MCF 10A (cell line): ENCODE measurements at regions not wholly inside any gene's neighbourhood (a gene's known extent, or its start where the extent isn't known, plus 50 kb on each side); places are given as distances from the start of the nearest gene placed in this dataset.

Experiments used
- BruUV-seq: library from RNA; stranded (reverse); fragments of 400-500 nt; replicated peaks from 2 replicates; lab custom pipeline; 2021; lab: Mats Ljungman, UMichigan
- CTCF ChIA-PET: fragments of 300-600 bp; sonication (Branson Sonifier 250); formaldehyde crosslinking; extraction: SDS; loops from one replicate; lab custom pipeline; 2021; ENCODE audit warnings: antibody characterized with exemption, inconsistent platforms; lab: Yijun Ruan, JAX
- POLR2A ChIA-PET: fragments of 300-600, 350-650 bp; sonication (Branson Sonifier 250); formaldehyde crosslinking; extraction: SDS; loops from one replicate; lab custom pipeline; 2020; ENCODE audit warnings: antibody characterized with exemption, inconsistent platforms; lab: Yijun Ruan, JAX
- DNase-seq: peaks from one replicate; pipeline ENCODE4 v3.0.0-alpha.2; 2018; ENCODE audit not compliant: unreplicated experiment
- H3K27ac Mint-ChIP-seq: one replicate; pipeline ENCODE4 v1.8.0; 2022; ENCODE audit warnings: mild to moderate bottlenecking, low read depth, mixed read lengths; ENCODE audit not compliant: unreplicated experiment
- H3K27me3 Mint-ChIP-seq: one replicate; pipeline ENCODE4 v1.8.0; 2022; ENCODE audit warnings: mixed read lengths; ENCODE audit not compliant: insufficient read depth, unreplicated experiment
- H3K36me3 Mint-ChIP-seq: one replicate; pipeline ENCODE4 v1.8.0; 2022; ENCODE audit warnings: mild to moderate bottlenecking, moderate library complexity, mixed read lengths; ENCODE audit not compliant: insufficient read depth, unreplicated experiment
- H3K4me1 Mint-ChIP-seq: one replicate; pipeline ENCODE4 v1.8.0; 2022; ENCODE audit warnings: mixed read lengths; ENCODE audit not compliant: insufficient read depth, unreplicated experiment
- H3K4me3 Mint-ChIP-seq: one replicate; pipeline ENCODE4 v1.8.0; 2022; ENCODE audit warnings: mild to moderate bottlenecking, moderate library complexity, mixed read lengths; ENCODE audit not compliant: unreplicated experiment
- H3K9me3 Mint-ChIP-seq: one replicate; pipeline ENCODE4 v1.8.0; 2022; ENCODE audit warnings: mixed read lengths; ENCODE audit not compliant: unreplicated experiment
- CTCF ChIP-seq: fragments of 200-600 bp; IDR thresholded peaks from one replicate; pipeline ENCODE4 v1.8.0; 2022; ENCODE audit warnings: antibody characterized with exemption, mild to moderate bottlenecking; ENCODE audit not compliant: unreplicated experiment
- intact Hi-C: fragments of 100-400 bp; cut with micrococcal nuclease; formaldehyde crosslinking; loops from 2 replicates; pipeline ENCODE4 v1.14.1; 2022

DNA sequence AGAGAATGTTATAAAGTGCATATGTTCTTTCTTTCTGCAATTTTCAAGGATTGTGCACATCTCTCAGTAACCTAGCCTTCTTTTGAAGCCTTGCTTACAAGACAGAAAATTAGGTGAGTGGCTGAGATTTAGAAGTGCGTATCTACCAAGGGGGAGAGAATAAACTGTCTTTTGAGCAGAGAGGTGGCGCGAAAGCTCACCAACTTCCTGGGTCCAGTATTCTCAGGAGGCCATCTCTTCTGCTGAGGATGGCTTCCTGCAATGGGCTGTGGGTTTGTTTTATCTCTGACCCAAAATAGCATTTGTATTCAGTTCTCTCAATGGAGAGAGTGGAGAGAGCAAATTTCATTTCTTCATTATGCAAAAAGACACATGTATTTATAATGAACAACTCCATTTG is 75.4 kb upstream of the RPS23 start:
- CTCF ChIA-PET, result interaction anchor here (0.6 to 6.0 kb wide), 6 partner anchors 8 to 1209 kb away, joined by 3 to 45 read pairs (median 4); no protein-coding TSS in a partner anchor
- BruUV-seq, result no TSS peak
- no peak overlapping the region for H3K4me3 Mint-ChIP-seq

DNA sequence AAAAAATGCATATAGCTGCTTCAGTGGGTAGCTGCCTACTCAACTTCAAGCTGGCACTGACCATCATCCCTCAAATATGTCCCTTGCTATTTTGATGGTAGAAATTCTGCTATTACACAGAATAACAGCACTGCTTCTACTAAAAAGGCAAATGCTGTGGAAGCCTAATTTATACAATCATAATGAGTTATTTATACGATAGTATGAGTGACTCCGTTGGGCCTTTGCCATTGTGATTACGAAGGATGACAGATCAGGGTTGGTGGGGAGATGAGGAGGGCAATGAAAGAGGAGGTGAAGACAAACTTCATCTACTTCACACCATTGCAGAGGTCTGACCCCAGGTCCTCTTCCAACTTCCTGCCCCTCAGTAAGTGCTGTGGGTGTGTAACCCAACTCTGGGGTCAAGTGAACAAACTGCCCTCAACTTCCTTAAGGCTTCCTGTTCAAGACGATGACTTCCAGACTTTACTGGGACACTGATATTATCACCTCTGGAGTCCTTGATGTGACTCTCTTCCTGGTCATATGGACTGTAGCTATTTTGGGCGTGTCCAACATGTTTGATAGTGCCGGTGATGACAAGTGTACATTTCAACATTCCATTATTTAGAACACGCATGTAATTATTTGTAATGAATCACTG is 74.1 kb upstream of the RPS23 start:
- no peak for TF ChIP-seq CTCF
- H3K27ac Mint-ChIP-seq, result peak overlapping the region; percentile 68
- no peak overlapping the region for H3K4me3 Mint-ChIP-seq
- DNase-seq, result no peak
- no peaks in the 10 kb centered on the region for H3K27me3 Mint-ChIP-seq
- no TSS peak for BruUV-seq
- ChIA-PET CTCF (interaction anchor here (0.6 to 6.0 kb wide), 21 partner anchors 8 to 1668 kb away, joined by 3 to 45 read pairs (median 4); partner anchors contain the start of gene VCAN), POLR2A (interaction anchor here (0.8 to 1.7 kb wide), 2 partner anchors 17 to 1120 kb away, joined by 3 read pairs; partner anchors contain the start of gene VCAN)
- H3K36me3 Mint-ChIP-seq, result no peaks in the 10 kb centered on the region
- H3K9me3 Mint-ChIP-seq, result no peaks in the 10 kb centered on the region
- H3K4me1 Mint-ChIP-seq, result peaks cover 43% of the 10 kb centered on the region
- intact Hi-C loops, result loop anchor here (1.0 to 10.0 kb wide), 8 partner anchors 69 to 1360 kb away; partner anchors contain the start of genes TMEM167A and XRCC4

More for the DNA sequence above, 75.4 kb upstream of the RPS23 start:
- peaks cover 53% of the 10 kb centered on the region for H3K4me1 Mint-ChIP-seq
- no peaks in the 10 kb centered on the region for H3K27me3 Mint-ChIP-seq
- no peak overlapping the region for H3K27ac Mint-ChIP-seq
- no peak for TF ChIP-seq CTCF
- POLR2A ChIA-PET, result interaction anchor here (1.7 kb wide), 1 partner anchor 1118 kb away, joined by 3 read pairs; the partner anchor contains the start of gene VCAN
- H3K36me3 Mint-ChIP-seq, result no peaks in the 10 kb centered on the region
- no peak for DNase-seq
- intact Hi-C loops, result loop anchor here (2.0 to 10.0 kb wide), 4 partner anchors 141 to 1359 kb away; partner anchors contain the start of genes TMEM167A and XRCC4
- H3K9me3 Mint-ChIP-seq, result no peaks in the 10 kb centered on the region

DNA sequence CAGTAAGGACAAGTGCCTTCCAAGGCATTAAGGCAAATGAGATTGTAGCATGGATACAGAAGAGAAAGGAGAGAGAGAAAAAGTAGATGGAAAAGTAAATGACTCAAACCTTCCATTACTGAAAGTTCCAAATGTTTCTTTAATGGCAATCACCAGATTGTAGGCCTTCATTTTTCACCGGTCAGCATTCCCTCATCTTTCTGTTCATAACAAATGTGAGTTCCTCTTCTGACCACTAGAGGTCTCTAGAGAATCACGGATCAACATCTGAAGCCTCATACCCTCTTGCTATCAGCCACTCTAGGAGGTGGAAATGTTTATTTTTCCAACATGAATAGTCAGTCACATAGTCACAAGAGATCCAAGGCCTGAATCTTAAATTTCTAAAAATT is 73.6 kb upstream of the RPS23 start:
- H3K4me1 Mint-ChIP-seq, result peaks cover 38% of the 10 kb centered on the region
- intact Hi-C loops, result loop anchor here (1.0 to 10.0 kb wide), 8 partner anchors 70 to 1361 kb away; partner anchors contain the start of genes TMEM167A and XRCC4
- H3K36me3 Mint-ChIP-seq, result no peaks in the 10 kb centered on the region
- CTCF ChIA-PET, result interaction anchor here (0.6 to 6.0 kb wide), 16 partner anchors 10 to 1667 kb away, joined by 3 to 45 read pairs (median 4); partner anchors contain the start of gene VCAN
- no peaks in the 10 kb centered on the region for H3K9me3 Mint-ChIP-seq
- H3K4me3 Mint-ChIP-seq, result no peak overlapping the region
- peak overlapping the region; percentile 68 for H3K27ac Mint-ChIP-seq
- H3K27me3 Mint-ChIP-seq, result no peaks in the 10 kb centered on the region
- BruUV-seq, result no TSS peak
- DNase-seq, result peak; percentile 83
- peak; percentile 46 for TF ChIP-seq CTCF
- POLR2A ChIA-PET, result interaction anchor here (0.8 to 1.7 kb wide), 2 partner anchors 17 to 1120 kb away, joined by 3 read pairs; partner anchors contain the start of gene VCAN

- no TSS peak for BruUV-seq
- H3K36me3 Mint-ChIP-seq, result no peaks in the 10 kb centered on the region
- POLR2A ChIA-PET, result interaction anchor here (0.5 to 0.8 kb wide), 2 partner anchors 16 to 728 kb away, joined by 3 read pairs; no protein-coding TSS in a partner anchor
- intact Hi-C loops, result loop anchor here (5.0 to 10.0 kb wide), 3 partner anchors 441 to 1361 kb away; partner anchors contain the start of genes TMEM167A and XRCC4
- no peaks in the 10 kb centered on the region for H3K27me3 Mint-ChIP-seq
- H3K9me3 Mint-ChIP-seq, result no peaks in the 10 kb centered on the region
- TF ChIP-seq CTCF, result no peak
- H3K4me1 Mint-ChIP-seq, result peaks cover 37% of the 10 kb centered on the region
- CTCF ChIA-PET, result interaction anchor here (0.6 to 6.0 kb wide), 27 partner anchors 9 to 1265 kb away, joined by 3 to 45 read pairs (median 4); partner anchors contain the start of gene VCAN
- H3K4me3 Mint-ChIP-seq, result no peak overlapping the region
- no peak overlapping the region for H3K27ac Mint-ChIP-seq
- no peak for DNase-seq
Observed at GRCh38 chr5:82351297-82351696, 73.1 kb upstream of the RPS23 start.
